Transverse colon (tissue), 4 donors: ENCODE measurements at regions not wholly inside any gene's neighbourhood (a gene's known extent, or its start where the extent isn't known, plus 50 kb on each side); places are given as distances from the start of the nearest gene placed in this dataset.

Source experiments
- DNase-seq: peaks from one replicate; pipeline ENCODE4 v3.0.0-alpha.2; 2019
- H3K27ac ChIP-seq, 4 donors: fragments of 200-600 bp; sonication (generic); 2 replicates each; pipeline ENCODE4 v1.5.1; 2016 to 2018; ENCODE audit warnings: inconsistent platforms in 4 of 4
- H3K27me3 ChIP-seq: fragments of 200-600 bp; sonication (generic); 2 replicates; pipeline ENCODE4 v1.5.1; 2017; ENCODE audit warnings: inconsistent platforms
- H3K36me3 ChIP-seq, 4 donors: fragments of 200-600 bp; sonication (generic); 2 replicates each; pipeline ENCODE4 v1.5.1; 2017 to 2019; ENCODE audit warnings: inconsistent platforms in 4 of 4
- H3K4me1 ChIP-seq, 4 donors: fragments of 200-600 bp; sonication (generic); 2 replicates each; pipeline ENCODE4 v1.5.1; 2017 to 2020; ENCODE audit warnings: inconsistent platforms in 4 of 4
- H3K4me3 ChIP-seq, 4 donors: fragments of 200-600 bp; sonication (generic); 1 replicate in 1 of 4; 2 replicates in 3 of 4; pipeline versions ENCODE4 v1.5.1 to v1.6.1; 2017 to 2019; ENCODE audit warnings: inconsistent platforms in 4 of 4
- H3K9me3 ChIP-seq, 2 donors: fragments of 200-600 bp; sonication (generic); 2 replicates each; pipeline ENCODE4 v1.5.1; 2017 to 2019; ENCODE audit warnings: inconsistent platforms in 2 of 2
- EP300 ChIP-seq: sonication (generic); formaldehyde crosslinking; IDR thresholded peaks from one replicate; pipeline ENCODE4 v1.6.1; 2017; ENCODE audit warnings: antibody characterized with exemption, low read depth
- POLR2A ChIP-seq: fragments of 450-650 bp; IDR thresholded peaks from one replicate; pipeline ENCODE4 v1.6.1; 2016; ENCODE audit warnings: antibody characterized with exemption, mild to moderate bottlenecking, moderate library complexity
- POLR2AphosphoS5 ChIP-seq, 3 donors: sonication (generic); formaldehyde crosslinking; IDR thresholded peaks; one replicate each; pipeline ENCODE4 v1.6.1; 2016; ENCODE audit warnings: antibody characterized with exemption in 3 of 3
- WGBS, 2 donors: methylation state at CpG; one replicate each; pipeline ENCODE4 v1.1.5; 2018; ENCODE audit warnings: low coverage in 1 of 2; 5-methylcytosine and 5-hydroxymethylcytosine counted together
- in situ Hi-C, 4 donors: fragments of 200-750 bp; cut with MboI; loops; one replicate each; pipeline versions ENCODE4 v1.15.0 to v1.15.1; 2017; ENCODE audit warnings: low sequenced_read_pairs in 3 of 4, low pct_ligation_motif_present in 1 of 4, low pct_unique_long_range_greater_than_20kb in 1 of 4
- intact Hi-C: fragments of 100-400 bp; cut with DNase I; formaldehyde crosslinking; loops from one replicate; pipeline ENCODE4 v1.15.1; 2023; ENCODE audit warnings: low total_unique reads
- TF ChIP-seq, protein P1 (sequence below), 5 experiments: fragments of 200-600 bp in 3 of 5; fragments of 450-650 bp in 2 of 5; sonication (generic) in 3 of 5; IDR thresholded peaks; 1 replicate in 2 of 5; 2 replicates in 3 of 5; pipeline ENCODE4 v1.5.1; 2016 to 2017; ENCODE audit warnings: antibody characterized with exemption in 5 of 5, inconsistent platforms in 3 of 5, mild to moderate bottlenecking in 2 of 5, moderate library complexity in 1 of 5

DNA sequence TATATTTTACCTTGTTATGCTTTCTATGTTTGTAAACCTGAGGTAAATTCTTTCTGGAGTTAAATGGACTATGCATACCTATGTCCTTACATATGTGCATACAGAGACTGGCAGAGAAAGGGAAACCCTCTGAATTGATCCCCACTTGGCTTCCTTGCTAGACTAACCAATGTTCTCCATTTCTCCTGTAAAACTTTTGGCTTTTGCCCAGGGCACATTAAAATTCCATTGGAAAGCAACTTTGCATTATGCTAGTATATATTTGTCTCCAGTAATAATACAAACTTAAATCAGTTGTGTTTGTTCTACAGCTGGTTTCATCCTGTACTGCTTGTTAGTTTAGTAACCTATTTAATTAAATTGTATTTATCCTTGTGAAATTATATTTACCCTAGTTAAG lies 646.0 kb upstream of the MARCKS start:
- Histone ChIP-seq H3K36me3 (no peaks in the 10 kb centered on the region), H3K9me3 (no peaks in the 10 kb centered on the region), H3K4me3 (no peak overlapping the region), H3K27ac (no peak overlapping the region), H3K27me3 (no peaks in the 10 kb centered on the region), H3K4me1 (no peaks in the 10 kb centered on the region)
- no peak for DNase-seq
- in situ Hi-C loops, result no loop called here
- intact Hi-C loops, result no loop called here
- TF ChIP-seq POLR2AphosphoS5 (IDR thresholded peaks at IDR 0.05), result no peak
- TF ChIP-seq EP300, result no peak
- TF ChIP-seq, protein P1, sequence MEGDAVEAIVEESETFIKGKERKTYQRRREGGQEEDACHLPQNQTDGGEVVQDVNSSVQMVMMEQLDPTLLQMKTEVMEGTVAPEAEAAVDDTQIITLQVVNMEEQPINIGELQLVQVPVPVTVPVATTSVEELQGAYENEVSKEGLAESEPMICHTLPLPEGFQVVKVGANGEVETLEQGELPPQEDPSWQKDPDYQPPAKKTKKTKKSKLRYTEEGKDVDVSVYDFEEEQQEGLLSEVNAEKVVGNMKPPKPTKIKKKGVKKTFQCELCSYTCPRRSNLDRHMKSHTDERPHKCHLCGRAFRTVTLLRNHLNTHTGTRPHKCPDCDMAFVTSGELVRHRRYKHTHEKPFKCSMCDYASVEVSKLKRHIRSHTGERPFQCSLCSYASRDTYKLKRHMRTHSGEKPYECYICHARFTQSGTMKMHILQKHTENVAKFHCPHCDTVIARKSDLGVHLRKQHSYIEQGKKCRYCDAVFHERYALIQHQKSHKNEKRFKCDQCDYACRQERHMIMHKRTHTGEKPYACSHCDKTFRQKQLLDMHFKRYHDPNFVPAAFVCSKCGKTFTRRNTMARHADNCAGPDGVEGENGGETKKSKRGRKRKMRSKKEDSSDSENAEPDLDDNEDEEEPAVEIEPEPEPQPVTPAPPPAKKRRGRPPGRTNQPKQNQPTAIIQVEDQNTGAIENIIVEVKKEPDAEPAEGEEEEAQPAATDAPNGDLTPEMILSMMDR (IDR thresholded peaks at IDR 0.05), result no peak
- TF ChIP-seq POLR2A, result no peak

DNA sequence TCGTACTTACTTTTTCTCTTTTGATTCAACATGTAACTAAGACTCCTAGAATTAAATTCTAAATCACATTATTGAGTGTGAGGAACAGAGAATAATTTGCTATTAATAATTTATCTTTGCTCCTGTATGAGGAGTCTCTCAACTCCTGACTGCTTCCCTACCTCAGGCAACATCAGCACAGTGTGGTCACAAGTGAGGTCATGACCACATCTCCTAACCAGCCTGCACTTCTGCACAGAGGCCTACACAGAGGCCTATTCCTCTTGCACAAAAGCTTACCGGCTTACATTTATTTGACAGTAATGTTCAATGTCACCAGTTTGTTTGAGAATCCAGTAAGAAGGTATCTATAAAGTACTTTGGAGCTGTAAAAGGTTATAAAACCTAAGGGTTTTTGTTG lies 637.4 kb upstream of the MARCKS start:
- no peaks in the 10 kb centered on the region for H3K4me1 ChIP-seq
- WGBS, 2 donors, result 60 to 100% methylated on average over 1 to 2 of the region's 2 CpGs
- no peaks in the 10 kb centered on the region for H3K9me3 ChIP-seq
- intact Hi-C loops, result no loop called here
- in situ Hi-C loops, result no loop called here
- no peak overlapping the region for H3K4me3 ChIP-seq
- H3K36me3 ChIP-seq, result no peaks in the 10 kb centered on the region
- no peak overlapping the region for H3K27ac ChIP-seq
- no peaks in the 10 kb centered on the region for H3K27me3 ChIP-seq
- no peak for DNase-seq
- TF ChIP-seq EP300 (no peak), POLR2A (no peak), POLR2AphosphoS5 (IDR thresholded peaks at IDR 0.05) (no peak)
- TF ChIP-seq, protein P1 (IDR thresholded peaks at IDR 0.05), result no peak

DNA sequence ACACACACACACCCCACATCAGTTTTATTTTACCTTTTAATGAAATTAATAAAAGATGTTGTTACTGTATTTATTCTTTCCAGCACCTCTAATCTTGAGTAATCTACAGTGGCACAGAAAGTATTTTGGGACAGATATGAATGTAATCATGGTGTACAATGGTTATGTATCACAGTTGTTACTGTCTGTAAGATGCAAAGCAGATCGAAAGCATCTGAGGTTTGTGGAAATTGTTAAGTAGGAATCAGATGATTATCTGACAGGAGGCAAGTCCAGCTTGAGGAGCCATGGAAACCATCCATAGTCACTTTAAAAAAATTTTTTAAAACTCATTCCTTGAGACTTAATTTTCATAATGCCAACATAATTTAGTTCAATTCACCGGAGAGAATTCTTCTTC lies 636.3 kb upstream of the MARCKS start:
- intact Hi-C loops, result no loop called here
- in situ Hi-C loops, result no loop called here
- Histone ChIP-seq H3K27me3 (no peaks in the 10 kb centered on the region), H3K9me3 (no peaks in the 10 kb centered on the region), H3K4me1 (no peaks in the 10 kb centered on the region), H3K4me3 (no peak overlapping the region), H3K36me3 (no peaks in the 10 kb centered on the region), H3K27ac (no peak overlapping the region)
- TF ChIP-seq POLR2AphosphoS5 (IDR thresholded peaks at IDR 0.05) (no peak), EP300 (no peak), POLR2A (no peak)
- TF ChIP-seq, protein P1 (IDR thresholded peaks at IDR 0.05), result no peak
- 73 to 92% methylated on average over 2 of the region's 2 CpGs for WGBS, 2 donors
- no peak for DNase-seq

DNA sequence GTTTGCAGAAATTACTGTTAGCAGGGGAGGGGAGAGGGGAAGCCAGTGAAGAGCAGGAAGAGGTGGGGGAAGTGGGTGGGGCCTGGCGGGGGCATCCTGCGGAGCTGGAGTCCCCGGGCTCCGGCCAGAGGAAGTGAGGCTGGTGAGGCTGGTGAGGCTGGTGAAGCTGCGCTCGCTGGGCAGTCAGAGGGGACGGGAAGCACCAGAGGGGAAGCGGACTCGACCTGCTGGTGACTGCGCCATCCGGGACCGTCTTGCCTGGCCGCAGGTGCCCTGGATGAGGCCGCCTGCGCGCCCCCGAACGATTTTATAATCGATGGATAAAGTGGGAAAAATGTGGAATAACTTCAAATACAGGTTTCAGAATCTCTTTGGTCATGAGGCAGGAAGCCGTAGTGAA lies 635.3 kb upstream of the MARCKS start:
- DNase-seq, result no peak
- intact Hi-C loops, result no loop called here
- no peak overlapping the region for H3K27ac ChIP-seq
- H3K9me3 ChIP-seq, result no peaks in the 10 kb centered on the region
- no peaks in the 10 kb centered on the region for H3K36me3 ChIP-seq
- 82 to 88% methylated on average over 7 to 20 of the region's 20 CpGs for WGBS, 2 donors
- no peaks in the 10 kb centered on the region for H3K4me1 ChIP-seq
- in situ Hi-C loops, result no loop called here
- no peak overlapping the region for H3K4me3 ChIP-seq
- no peaks in the 10 kb centered on the region for H3K27me3 ChIP-seq
- TF ChIP-seq EP300 (no peak), POLR2AphosphoS5 (IDR thresholded peaks at IDR 0.05) (no peak), POLR2A (no peak)
- TF ChIP-seq, protein P1 (IDR thresholded peaks at IDR 0.05), result no peak
